HCT116 (cell line): ENCODE measurements at regions not wholly inside any gene's neighbourhood (a gene's known extent, or its start where the extent isn't known, plus 50 kb on each side); places are given as distances from the start of the nearest gene placed in this dataset.

Experiments
- EZH2 ChIP-seq: fragments of 200-600 bp; sonication (generic); IDR thresholded peaks from 2 replicates; pipeline ENCODE4 v1.6.1; 2017; ENCODE audit warnings: antibody characterized with exemption, mixed run types
- TF ChIP-seq, protein P1 (sequence below), 3 experiments: fragments of 200-600 bp in 1 of 3; sonication (generic) in 1 of 3; IDR thresholded peaks in 2 of 3; conservative IDR thresholded peaks in 1 of 3; 2 replicates each; pipeline ENCODE4 v1.5.1; 2012 to 2017; ENCODE audit warnings: low read depth in 2 of 3, low read length in 2 of 3, antibody characterized with exemption in 1 of 3, borderline replicate concordance in 1 of 3, control low read depth in 1 of 3, mild to moderate bottlenecking in 1 of 3, mixed read lengths in 1 of 3, mixed run types in 1 of 3, moderate library complexity in 1 of 3; ENCODE audit not compliant: insufficient read depth in 1 of 3

DNA sequence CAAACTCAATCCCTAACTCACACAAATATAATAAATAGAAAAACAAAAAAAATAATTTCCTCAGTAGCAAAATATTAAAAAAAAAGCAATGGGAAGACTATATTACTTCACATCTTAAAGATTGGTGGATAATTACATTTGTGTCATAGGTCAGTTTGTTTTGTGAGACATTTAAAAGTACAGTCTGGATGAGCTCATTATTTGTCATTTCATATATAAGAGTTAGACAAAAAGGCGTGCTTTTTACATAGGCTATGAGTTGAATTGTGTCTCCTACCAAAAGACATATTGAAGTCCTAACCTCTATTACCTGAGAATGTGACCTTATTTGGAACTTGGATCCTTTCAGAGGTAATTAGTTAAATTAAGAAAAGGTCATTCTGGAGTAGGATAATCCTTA is 710.1 kb upstream of the CBLB start:
- TF ChIP-seq EZH2, result no peak
- TF ChIP-seq, protein P1, sequence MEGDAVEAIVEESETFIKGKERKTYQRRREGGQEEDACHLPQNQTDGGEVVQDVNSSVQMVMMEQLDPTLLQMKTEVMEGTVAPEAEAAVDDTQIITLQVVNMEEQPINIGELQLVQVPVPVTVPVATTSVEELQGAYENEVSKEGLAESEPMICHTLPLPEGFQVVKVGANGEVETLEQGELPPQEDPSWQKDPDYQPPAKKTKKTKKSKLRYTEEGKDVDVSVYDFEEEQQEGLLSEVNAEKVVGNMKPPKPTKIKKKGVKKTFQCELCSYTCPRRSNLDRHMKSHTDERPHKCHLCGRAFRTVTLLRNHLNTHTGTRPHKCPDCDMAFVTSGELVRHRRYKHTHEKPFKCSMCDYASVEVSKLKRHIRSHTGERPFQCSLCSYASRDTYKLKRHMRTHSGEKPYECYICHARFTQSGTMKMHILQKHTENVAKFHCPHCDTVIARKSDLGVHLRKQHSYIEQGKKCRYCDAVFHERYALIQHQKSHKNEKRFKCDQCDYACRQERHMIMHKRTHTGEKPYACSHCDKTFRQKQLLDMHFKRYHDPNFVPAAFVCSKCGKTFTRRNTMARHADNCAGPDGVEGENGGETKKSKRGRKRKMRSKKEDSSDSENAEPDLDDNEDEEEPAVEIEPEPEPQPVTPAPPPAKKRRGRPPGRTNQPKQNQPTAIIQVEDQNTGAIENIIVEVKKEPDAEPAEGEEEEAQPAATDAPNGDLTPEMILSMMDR (IDR thresholded peaks at IDR 0.05 in 2 of 3, conservative IDR thresholded peaks at IDR 0.05 in 1 of 3; ENCODE audit: borderline replicate concordance in 1 of 3, insufficient read depth in 1 of 3, low read depth in 2 of 3, low read length in 2 of 3), result no peak
